GDM1 (cell line): ENCODE measurements at regions not wholly inside any gene's neighbourhood (a gene's known extent, or its start where the extent isn't known, plus 50 kb on each side); places are given as distances from the start of the nearest gene placed in this dataset.
"Not testable (repeated sequence)": the region's sequence is repeated elsewhere in the genome, so short reads cannot be mapped to it uniquely, and the experiment has no call there.

Source experiments
- DNase-seq: peaks from one replicate; lab custom pipeline; 2025; lab: John Stamatoyannopoulos, UW

GRCh38 chr9:82382887-82383616 lies 394.5 kb downstream of the SPATA31D1 start:
- DNase-seq: no peak

DNA sequence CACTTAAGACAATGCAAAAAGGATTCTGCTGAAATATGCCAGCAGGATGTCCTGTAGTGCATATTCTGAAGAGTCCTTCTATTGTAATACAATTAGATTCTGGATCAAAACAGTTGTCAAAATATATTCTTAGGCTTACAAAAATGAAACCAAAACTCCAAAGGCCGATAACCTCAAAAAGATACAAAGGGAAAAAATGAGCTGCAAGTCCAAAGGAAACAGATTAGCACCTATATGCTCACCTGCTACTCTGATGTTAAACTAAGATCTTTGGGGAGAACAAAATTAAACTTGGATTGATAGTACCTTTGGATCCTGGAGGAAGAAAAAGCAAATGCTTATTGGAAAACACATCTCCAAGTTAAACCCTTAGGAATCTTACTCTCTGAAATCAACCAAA lies 397.1 kb downstream of the SPATA31D1 start:
- no peak for DNase-seq

DNA sequence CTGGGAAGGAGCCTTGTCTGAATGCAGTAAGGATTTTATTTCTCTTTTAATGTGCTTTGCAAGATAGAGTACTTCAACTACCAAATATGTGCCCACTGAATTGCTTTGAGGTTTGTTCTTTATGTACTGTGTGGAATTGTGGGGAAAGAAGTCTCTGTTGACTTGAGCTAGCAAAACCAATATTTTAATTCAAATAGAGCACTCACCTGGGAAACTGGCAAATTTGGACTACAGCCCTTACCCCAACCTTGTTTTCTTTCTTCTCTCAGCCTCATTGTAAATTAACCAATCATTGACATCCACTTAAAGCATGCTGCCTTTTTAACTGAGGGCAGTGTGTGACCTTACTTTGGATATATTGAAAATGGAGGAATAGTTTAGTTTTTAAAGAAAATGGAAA lies 409.0 kb downstream of the SPATA31D1 start:
- no peak for DNase-seq

- DNase-seq: no peak
Observed at GRCh38 chr9:82404196-82404870, 415.8 kb downstream of the SPATA31D1 start.

DNA sequence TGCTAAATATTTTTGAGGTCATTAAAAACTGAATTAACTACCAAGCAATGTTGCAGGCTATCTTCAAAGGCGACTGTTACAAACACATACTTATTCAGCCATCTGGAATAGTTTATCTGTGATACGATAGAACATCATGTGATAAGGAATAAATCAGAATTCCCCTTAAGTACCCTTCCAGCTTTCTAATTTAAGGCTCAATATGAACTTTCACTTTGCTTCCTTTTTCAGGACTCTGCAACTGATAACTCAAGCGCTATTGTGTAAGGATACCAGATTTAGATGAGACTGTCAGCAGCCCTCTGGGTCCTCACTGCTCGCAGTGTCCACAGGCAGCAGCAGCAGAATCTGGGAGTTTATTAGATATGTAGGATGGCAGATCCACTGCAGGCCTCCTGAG lies 416.3 kb downstream of the SPATA31D1 start:
- no peak for DNase-seq

DNA sequence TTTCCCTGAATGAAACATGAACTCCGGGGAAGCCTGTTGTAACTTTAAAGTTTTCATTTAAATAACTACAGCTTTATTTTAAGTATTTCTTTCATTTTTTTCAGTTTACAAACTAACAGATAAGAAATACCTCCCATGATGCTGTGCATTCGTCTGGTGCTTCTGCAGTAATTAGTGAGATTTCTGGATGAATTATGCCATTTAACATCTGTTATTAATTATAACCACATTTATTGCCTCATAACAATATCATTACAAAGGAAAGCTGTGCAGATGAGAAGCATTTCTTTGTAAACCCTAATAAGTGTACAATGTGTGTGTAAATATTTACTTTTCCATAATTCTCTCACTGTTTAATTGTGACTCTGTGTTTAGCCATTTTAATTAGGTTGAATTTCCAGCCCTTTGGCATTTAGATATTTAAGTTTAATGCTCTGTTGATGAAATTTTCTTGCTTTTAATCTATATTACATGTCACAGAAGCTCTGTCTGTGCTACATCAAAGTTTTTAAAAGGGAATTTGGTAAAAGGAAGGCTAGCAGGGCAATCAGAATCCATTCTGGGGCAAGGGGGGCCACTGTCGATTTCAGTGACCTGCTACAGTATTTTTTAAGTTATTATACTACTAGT lies 418.0 kb downstream of the SPATA31D1 start:
- DNase-seq: no peak

GRCh38 chr9:82410306-82410705 lies 421.7 kb downstream of the SPATA31D1 start:
- no peak for DNase-seq

GRCh38 chr9:82410866-82411265 lies 422.3 kb downstream of the SPATA31D1 start:
- no peak for DNase-seq

GRCh38 chr9:82412586-82413305 lies 424.2 kb downstream of the SPATA31D1 start:
- no peak for DNase-seq

GRCh38 chr9:82417501-82417900 lies 428.9 kb downstream of the SPATA31D1 start:
- no peak for DNase-seq

DNA sequence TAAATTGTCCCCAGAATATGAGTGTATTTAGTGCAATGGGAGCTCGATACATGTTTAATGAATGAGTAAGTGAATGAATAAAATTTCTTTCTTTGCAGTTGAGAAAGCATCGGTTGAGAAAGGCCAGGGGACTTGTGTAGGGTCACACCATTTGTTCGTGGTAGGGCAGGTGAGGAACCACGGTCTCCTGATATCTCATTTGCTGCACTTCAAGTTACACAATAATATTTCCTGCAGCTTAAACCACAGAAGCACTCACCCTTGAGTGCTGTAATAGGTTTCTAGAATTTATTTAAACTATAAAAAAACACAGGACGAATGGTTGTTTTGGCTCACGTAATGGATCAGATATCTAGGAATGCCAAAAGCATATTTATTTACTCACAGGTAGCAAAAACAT lies 429.8 kb downstream of the SPATA31D1 start:
- no peak for DNase-seq

DNA sequence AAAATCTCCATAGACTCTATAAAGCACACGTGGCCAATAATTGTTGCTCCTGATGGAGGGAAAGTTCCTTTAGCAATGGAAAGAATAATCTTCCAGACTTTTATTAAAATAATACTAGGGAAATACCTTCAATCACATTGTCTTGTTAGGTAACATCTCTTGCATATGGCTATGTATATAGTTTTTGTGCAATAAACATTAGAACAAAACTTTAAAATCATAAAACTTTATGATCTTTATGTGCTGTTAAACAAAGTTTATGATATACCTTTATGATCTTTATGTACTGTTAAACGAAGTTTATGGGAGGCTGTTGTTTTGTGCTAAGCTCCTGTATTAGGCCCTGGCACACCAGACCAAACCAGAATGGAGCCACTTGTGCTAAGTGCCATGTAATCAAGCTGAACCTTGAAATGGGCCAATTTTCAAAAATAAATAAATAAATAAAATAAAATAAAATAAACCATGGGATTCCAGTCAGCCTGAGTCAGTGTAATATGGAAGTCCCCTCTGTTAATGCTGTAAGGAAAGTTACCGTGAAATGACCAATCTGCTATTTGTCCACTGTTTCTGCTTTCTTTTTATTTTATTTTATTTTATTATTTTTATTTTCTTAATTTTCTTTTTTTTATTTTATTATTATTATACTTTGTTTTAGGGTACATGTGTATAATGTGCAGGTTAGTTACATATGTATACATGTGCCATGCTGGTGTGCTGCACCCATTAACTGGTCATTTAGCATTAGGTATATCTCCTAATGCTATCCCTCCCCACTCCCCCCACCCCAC lies 431.3 kb downstream of the SPATA31D1 start:
- DNase-seq: no peak

GRCh38 chr9:82421498-82421897 lies 432.9 kb downstream of the SPATA31D1 start:
- no peak for DNase-seq

DNA sequence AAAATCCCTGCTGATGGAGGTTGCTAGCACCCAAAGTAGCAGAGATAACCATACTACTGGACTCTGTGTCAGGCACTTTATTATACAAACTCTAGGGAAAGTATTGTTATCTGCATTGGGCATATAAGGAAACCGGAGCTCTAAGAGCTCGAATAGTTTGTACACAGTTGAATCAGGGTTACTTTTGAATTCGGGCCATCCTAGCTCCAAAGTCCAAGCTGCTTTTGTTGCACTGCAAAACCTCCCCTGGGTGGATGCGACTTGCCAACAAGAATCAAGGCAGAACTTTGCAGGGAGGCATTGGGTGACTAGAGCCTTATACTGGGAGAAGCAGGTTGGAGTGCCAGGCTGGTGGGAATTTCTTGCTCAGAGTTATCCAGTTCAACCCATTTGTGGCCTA lies 435.1 kb downstream of the SPATA31D1 start:
- no peak for DNase-seq

GRCh38 chr9:82424599-82425120 lies 436.1 kb downstream of the SPATA31D1 start:
- DNase-seq: no peak

DNA sequence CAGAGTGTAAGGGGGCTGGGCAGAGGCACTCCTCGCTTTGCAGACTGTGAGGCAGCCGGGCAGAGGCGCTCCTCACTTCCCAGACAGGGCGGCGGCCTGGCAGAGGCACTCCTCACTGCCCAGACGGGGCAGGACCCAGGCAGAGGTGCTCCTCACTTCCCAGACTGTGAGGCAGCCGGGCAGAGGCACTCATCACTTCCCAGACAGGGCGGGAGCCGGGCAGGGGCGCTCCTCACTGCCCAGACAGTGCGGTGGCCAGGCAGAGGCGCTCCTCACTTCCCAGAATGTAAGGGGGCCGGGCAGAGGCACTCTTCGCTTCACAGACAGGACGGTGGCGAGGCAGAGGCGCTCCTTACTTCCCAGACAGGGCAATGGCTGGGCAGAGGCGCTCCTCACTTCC lies 442.5 kb downstream of the SPATA31D1 start:
- DNase-seq: no peak

- not testable (repeated sequence) for DNase-seq
Observed at GRCh38 chr9:82433290-82433931, 444.8 kb downstream of the SPATA31D1 start.

- no peak for DNase-seq
Observed at GRCh38 chr9:82436475-82436874, 447.9 kb downstream of the SPATA31D1 start.

- not testable (repeated sequence) for DNase-seq
Observed at GRCh38 chr9:82437183-82437582, 448.6 kb downstream of the SPATA31D1 start.

DNA sequence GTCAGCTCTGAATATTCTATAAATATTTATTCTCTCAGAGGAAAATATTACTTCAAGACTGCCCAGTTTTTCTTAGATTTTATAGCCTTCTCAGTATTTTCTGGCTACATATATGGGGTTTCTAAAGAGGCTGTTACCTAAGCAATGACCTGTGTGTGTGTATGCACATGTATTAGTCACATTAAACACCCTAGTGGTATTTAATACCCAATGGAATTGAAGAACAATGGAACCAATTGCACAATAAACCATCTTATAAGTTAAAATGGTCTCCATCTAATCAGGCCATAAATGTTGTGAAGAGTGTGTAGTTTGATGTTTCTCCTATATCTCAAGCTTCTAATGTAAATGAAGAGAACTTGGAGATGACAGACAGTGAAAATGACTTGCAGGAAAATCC lies 450.0 kb downstream of the SPATA31D1 start:
- DNase-seq: no peak

GRCh38 chr9:82443312-82443711 lies 454.7 kb downstream of the SPATA31D1 start:
- no peak for DNase-seq
